Astrocyte of the hippocampus (primary cell): ENCODE measurements at regions not wholly inside any gene's neighbourhood (a gene's known extent, or its start where the extent isn't known, plus 50 kb on each side); places are given as distances from the start of the nearest gene placed in this dataset.
"Not testable (repeated sequence)": the region's sequence is repeated elsewhere in the genome, so short reads cannot be mapped to it uniquely, and the experiment has no call there.

Experiments
- DNase-seq: peaks from one replicate; pipeline ENCODE4 v3.0.0; 2011; ENCODE audit warnings: low read depth, low spot score

DNA sequence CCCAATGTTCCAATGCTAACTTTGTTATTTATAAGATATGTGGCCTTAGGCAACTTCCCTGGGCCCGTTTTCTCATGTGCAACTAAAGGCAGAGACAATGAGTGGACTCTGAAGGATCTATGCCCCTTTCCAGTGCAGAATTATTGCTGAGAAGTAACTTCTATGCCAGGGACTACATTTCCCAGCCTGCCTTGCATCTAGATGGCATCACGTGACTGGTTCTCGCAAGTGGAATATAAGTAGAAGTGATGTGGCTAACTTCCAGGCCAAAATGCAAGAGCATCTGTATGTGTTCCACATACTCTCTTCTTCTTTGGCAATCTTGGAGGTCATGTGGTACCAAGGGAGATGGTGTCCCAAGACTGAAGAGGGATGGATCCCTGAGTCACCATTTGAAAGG, 674.4 kb downstream of the NTRK3 start:
- no peak for DNase-seq

DNA sequence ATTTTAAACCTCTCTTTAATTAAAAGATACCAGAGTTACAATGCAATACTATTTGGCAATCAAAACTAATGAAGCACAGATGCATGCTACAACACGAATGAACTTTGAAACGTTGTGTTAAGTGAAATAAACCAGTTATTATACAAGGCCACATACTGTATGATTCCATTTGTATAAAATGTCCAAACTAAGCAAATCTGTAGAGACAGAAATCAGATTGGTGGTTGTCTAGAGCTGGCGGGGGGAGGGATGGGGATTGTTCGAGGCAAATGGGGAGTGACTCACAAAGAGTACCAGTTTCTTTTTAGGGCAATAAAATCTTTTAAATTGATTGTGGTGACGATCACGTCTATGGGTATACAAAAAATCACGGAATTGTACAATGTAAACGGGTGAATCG, 677.0 kb downstream of the NTRK3 start:
- no peak for DNase-seq

DNA sequence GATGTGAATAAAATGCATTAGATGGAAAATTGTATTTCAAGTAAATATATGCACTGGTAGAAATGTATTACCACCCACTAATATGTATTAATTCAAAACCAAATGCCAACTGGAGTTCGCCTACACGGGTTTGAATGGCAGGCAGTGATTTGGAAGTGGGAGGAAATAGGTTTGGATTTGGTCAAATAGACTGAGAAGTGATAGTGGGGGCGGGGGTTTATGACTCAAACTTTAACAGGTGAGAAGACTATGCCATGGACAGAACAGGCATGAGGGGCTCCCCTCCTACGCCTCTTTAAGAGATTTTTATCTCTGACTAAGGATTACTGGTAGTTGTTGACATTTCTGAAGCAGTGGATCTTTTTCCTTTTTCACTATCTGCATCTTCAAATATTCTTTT, 677.8 kb downstream of the NTRK3 start:
- no peak for DNase-seq

DNA sequence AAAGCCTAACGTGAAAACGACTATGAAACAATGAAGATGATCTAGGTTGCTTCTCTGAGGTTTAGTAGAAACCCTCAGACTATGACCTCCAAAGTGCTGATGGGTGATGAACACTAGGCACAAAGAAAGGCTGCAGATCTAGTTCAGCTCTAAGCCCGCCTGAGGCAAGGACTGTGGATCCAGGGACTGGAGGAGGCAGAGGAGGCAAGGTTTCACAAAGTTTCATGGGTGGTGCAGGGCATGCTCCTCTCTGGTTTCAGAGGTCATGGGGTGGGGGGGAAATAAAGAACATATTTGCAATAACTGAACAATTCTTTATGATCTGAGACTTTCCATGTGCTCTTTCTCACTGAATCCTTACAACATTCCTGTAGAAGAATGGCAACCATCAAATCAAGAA, 679.2 kb downstream of the NTRK3 start:
- DNase-seq: no peak

DNA sequence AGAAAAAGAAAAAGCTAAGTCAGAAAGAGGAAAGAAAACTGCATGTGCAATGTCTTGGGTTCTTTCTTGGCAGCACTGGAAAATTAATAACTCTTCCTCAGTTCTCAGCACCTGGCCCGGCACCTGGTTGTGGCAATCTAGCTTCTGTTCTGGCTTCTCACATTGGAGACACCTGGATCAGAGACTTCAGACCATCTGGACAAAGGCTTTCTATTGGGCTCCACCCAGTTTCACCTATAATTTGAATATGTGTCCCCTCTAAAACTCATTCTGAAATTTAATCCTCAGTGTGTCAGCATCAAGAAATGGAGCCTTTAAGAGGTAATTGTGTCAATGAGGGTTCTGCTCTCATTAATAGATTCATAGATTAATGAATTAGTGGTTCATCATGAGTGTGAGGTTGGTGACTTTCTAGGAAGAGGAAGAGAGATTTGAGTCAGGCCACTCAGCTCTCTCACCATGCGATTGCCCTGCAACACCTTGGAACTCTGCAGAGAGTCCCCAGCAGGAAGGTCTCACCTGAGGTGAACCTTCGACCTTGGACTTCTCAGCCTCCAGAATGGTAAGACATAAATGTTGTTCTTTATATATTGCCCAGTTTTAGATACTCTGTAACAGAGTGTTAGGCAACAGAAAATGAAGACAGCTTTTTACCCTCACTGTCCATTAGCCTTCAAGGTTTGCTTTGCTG, 679.9 kb downstream of the NTRK3 start:
- DNase-seq: no peak

DNA sequence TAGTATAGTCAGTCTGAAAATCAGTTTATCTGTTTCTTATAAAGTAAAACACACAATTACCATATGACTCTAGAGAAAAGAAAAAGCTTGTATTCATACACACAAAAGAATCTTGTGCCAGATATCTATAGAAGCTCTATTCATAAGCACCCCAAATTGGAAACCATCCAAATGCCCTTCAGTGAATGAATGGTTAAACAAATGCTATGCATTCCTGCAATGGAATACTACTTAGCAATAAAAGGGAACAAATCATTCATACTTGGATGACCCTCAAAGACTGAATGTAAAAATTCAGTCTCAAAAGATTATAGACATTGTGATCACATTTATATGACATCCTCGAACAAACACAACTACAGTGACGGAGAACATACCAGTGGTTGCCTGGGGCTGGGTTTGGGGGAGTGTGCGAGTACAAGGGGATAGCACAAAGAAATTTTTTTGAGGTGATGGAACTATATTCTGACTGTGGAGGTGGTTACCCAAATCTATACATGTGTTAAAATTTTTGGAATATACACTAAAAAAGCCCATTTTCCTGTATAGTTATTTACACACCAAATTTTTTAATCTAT, 680.6 kb downstream of the NTRK3 start:
- peak; percentile 49 for DNase-seq

DNA sequence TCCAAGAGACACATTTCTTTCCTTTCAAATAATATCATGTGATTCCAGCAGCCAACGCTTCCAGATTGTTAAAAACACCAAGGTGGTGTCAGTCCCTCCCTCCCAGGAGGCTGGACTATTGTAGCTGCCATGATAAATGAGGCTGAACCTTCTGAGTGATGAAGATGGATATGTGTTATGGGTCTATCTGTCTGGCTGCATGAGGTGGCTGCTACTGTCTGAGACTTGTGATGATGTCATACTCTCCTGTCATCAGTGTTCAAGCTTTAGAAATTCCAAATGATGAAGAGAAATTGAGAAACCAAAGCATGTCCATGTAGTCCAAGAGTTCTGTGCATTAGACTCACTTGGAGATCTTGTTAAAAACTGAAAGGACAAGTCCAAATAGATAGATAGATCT, 683.0 kb downstream of the NTRK3 start:
- DNase-seq: peak; percentile 29

DNA sequence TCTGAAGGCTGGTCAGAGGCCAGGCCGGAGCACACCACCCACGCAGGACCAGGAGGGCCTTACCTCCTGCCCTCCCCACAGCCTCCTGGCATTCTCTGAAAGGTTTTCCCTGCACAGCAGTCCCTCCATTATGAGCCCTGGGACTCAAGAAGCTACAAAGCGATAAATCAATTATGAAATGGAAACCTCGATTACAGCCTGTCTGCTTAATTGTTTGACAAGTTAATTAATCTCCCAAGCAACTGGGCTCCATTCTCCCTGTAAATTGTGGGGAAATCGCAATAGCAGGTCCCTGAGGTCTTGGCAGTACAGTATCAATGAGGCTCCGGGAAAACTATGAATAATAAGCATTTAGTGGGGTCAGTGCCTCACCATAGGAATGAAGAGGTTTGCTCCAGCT, 683.5 kb downstream of the NTRK3 start:
- DNase-seq: peak; percentile 47

DNA sequence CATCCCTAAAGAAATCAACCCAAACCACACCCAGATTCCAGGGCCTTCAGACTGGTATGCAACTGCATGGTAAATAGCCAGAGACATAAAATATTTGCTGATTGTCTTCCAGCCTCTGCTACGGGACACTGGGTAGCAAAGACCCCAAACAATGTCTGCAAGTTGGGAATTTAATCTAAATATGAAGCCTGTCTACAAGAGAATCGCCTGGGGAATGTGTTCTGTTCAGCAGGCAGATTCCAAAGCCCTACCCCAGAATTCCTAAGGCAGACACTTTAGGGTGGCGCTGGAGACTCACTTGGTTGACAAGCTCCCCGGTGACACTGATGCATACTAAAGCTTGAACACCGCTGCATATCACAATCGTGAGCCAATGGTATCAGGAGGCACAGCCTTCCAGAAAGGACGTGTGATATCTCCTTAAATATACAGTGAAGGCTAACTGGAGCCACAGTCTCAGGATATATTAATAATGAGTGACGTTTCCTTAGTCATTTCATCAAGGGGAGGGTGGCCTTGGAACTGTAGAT, 684.1 kb downstream of the NTRK3 start:
- DNase-seq: peak; percentile 64

DNA sequence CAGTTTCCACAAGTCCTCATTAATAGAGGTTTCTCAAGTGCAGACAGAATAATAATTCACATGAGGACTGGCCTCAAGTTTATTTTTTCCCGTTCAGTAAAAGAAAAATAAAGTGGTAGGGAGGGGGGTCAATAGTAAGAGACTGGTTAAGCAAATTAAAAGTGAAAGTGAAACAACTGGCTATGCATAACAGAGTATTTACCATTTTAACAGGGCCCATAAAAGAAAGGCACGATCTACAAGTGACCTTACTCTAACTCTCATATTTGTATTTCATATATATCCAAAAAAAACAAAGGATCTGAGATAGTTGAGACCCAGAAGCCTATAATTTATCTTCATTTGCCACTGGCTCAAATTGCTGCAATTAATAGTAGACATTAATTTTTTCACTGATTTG, 686.3 kb downstream of the NTRK3 start:
- peak; percentile 22 for DNase-seq

DNA sequence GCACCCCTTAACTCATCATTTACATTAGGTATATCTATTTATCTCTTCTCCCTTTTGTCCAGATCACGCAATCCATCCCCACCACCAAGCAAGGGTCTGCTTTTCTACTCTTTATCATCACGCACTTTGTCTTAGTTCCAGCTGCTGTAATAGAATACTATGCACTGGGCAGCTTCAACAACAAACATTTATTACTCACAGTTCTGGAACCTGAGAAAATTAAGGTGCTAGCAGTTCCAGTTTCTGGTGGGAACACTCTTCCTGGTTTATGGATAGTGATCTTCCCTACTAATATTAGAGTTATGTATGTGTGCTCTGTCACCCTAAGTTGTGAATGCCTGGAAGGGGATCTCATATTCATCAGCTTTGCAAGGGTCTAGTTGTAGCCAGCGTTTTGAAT, 687.0 kb downstream of the NTRK3 start:
- DNase-seq: peak; percentile 37

DNA sequence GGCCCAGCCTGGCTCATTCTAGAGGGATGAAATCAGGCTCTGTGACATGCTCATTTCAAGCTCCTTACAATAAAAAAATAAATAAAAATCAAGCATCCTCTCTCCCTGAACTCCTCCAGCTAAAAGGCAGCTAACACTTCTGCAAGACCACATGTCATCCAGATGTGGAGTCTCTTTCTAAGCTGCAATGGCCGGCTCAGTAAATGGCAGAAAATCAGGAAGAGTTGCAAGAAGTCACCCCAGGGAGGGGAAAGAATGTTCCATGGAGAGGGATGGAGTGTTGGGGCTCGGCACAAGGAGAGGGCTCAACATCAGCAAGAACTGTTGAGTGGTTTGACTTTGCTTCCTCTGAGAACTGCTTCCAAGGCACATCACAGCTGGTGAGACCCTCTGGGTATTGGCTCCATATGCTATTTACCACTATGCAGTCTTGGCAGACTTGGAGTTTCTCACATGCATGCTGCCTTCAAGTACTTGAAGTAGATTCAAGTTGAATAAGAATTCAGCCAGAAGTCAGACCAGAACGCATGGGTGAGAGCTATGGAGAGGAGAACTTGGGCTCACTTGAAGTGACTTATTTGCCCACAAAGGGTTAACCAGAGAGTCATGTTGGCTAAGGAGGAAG, 689.0 kb downstream of the NTRK3 start:
- DNase-seq: no peak

DNA sequence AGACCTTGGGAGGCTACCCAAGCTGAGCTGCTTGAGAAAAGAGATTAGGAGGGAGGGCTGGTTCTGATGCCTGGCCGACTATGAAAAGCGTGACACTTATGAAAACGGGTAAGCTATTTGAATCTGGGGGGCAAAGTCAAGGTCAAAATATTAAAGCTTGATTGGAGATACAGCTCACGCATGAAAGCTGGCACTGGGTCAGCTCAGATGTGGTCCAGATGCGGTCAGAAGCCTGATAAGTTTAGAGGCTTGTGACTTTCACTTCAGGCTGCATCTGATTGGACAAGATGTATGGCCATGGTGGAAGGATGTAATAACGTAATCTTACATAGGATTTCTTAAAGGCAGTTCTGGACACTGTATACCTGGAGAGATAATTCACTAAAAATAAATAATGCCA, 690.3 kb downstream of the NTRK3 start:
- DNase-seq: no peak

DNA sequence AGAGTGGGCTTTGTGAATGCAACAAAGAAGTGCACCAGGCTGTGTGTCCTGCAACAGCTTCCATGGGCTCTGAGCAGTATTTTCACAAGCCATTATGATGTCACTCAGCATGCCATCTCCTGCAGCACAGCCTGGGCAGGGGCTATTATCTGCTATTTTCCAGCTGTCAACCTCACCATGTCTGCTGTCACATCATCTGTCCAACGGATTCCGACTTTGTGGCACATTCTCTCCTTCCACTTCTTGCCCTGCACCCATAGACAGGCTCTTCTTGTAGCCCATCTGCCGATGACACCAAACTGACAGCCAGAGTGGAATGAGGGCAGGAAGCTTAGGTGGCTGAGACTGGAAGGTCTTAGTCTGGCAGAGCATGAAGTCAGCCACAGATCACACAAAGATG, 691.9 kb downstream of the NTRK3 start:
- DNase-seq: no peak

DNA sequence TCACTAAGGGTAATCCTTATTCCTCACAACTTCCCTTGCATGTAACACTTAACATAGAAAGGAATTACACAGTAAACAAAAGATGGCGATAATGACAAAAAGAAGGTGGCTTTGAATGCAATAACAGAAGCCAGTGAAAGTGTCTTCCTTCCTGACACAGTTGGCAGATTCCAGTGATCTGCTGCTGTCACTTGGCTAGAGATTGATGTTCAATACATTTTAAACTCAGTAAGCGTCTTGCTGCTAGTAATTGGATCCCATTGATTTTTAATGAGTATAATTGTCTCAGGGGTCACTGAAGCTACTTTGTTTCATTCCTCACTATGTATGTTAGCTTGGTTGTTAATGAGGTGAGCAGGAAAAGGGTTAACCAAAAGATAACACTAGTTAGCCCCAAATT, 692.7 kb downstream of the NTRK3 start:
- DNase-seq: no peak

DNA sequence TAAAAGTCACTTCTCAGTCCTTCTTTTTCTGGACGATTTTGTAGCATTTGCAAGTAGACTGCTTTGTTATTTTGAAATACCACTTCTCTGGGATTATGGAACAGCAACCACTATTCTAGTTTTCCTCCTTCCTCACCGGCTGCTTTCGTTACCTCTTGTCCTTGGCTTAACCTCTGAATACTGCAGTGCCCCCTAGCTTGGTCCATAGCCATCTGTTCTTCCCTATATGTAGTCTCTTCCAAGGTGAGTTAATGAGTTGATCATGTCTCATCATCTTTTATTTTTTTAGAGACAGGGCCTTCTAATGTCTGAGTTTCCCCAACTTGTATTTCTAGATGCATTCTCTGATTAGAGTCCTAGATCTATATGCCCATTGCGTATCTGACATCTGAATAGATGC, 694.3 kb downstream of the NTRK3 start:
- DNase-seq: no peak

DNA sequence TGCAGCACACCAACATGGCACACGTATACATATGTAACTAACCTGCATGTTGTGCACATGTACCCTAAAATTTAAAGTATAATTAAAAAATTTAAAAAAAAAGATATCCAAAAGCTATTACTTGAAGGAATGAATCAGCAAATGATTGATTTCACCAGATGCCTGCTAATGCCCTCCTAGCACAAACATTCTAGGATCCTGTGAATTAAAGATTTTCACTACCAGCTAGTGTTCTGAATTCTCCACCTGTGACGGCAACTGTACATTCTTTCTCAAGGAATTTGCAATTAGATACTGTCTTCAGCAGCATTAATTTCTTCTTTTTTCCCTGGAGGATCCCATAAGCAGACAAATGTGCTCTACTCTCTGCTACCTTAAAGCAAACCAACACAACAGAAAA, 694.9 kb downstream of the NTRK3 start:
- DNase-seq: no peak

DNA sequence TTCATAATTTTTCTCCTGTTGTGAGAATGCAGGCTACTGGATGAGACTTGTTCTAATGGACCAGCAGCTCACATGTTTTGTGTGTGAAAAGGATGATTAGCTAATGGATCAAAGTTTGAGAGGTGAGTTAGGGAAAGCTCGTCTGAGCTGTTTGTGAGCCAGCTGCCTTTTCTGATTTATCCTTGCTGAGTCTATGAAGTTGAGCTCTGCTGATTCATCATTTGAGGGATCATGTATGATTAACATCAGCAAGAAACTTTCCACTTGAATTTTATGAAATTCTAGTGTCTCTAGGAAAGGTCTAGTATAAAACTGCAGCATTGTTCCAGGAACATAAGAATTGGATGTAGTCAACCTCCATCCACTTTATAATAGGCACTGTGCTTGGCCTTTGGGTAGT, 698.7 kb downstream of the NTRK3 start:
- DNase-seq: no peak

DNA sequence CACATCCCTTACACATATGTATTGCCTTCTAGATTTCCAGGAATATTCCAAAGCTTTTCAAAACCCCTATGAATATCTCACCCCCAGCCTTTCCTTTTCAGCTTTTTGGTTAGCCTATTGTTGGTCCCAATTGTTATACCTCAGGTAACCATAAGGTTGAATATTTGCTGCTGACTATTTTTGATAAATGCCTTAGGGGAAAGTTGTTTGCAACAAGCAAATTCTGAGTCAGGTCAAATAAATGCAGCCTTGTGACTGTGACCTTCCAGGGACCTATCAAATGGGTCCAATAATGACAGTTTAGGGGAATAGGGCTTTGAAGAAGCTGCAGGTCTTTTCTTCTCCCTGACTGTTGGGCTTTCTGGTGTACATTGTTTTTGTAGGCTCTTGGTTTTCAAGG, 699.7 kb downstream of the NTRK3 start:
- no peak for DNase-seq

DNA sequence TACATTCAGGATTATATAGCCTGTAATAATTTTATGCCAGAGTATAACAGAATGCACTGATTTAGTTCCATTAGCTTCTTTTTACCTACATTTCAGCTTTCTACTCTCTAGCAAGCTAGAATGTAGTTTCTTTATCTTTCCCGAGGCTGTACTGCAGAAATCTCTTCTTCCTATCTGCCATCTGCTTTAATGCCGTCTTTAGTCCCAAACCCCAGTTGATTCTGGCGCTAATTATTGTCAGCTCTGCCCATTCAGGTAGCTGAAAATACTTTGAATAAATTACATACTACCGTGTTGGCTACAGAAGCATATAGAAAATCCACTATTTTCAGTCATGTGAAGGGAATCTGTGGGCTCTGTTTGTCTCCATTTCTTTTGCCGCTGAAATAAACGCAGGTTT, 706.7 kb downstream of the NTRK3 start:
- DNase-seq: no peak

DNA sequence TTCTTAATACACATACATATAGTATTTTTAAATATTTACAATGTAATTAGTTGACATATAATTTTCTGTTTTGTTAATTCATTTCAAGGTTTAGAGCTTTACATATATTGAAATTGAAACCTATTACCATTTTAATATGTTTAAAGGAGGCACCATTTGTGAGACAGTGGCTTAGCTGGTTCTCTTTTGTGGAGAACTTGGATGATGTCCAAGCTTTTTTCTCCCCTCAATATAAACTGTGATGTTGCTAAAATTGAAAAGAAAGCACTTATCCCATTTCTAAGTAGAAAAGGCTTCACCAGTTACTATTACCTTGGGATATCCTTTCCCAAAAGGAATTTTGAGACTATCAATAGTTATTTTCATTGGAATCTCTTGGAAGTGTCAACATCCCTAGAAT, 707.2 kb downstream of the NTRK3 start:
- no peak for DNase-seq

DNA sequence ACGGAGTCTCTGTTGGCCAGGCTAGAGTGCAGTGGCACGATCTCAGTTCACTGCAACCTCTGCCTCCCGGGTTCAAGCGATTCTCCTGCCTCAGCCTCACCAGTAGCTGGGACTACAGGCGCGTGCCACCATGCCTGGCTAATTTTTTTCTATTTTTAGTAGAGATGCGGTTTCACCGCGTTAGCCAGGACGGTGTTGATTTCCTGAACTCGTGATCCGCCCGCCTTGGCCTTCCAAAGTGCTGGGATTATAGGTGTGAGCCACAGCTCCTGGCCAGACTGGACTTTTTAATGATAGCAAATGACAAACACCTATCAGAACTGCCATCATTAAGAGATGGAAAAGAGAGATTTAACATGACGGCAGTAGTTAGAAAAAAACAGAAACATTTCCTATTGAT, 707.9 kb downstream of the NTRK3 start:
- DNase-seq: not testable (repeated sequence)

DNA sequence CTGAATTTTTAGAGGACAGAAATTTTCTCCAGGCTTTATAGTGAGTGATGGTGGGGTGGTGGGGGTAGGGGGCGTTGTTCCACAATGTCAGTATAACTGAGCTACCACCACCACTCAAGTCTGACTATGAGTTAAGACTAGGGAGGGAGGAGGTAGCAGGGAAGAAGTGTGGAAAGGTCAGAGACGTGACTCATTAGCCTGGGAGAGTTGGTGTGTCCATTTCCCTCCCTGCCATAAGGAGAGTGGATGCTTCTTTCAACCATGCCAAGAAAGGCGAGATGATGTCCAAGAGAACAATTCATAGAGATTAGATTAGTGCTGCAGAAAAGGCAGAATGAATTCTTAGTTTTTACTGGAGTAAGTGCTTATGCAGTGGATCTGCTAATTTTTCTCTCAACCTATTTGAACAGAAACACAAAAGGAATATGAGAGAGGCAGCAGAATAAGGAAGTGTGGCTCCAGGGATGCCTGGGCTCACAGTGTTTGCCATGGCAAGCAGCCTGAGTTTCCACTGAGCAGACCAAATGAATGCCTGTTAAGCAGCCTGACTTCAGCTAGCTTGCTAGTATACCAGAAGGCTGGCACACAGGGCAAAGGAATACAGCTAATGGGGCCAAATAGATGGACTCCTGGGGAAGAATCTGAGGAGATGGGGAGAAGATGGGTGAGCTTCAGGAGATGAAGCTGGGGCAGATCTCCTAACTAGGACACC, 708.9 kb downstream of the NTRK3 start:
- DNase-seq: peak; percentile 45
